Naive thymus-derived CD8-positive, alpha-beta T cell (primary cell): ENCODE measurements at regions not wholly inside any gene's neighbourhood (a gene's known extent, or its start where the extent isn't known, plus 50 kb on each side); places are given as distances from the start of the nearest gene placed in this dataset.
"Not testable (repeated sequence)": the region's sequence is repeated elsewhere in the genome, so short reads cannot be mapped to it uniquely, and the experiment has no call there.

Source experiments
- ATAC-seq, 2 donors: fragments of 150-1000 bp; cut with Tn5 transposase in 1 of 2; sonication (Bioruptor Pico), chemical (Tn5 transposase) in 1 of 2; 1 replicate in 1 of 2; 2 replicates in 1 of 2; pipeline ENCODE4 v1.10.0; 2021; ENCODE audit warnings: mild to moderate bottlenecking in 2 of 2, moderate library complexity in 2 of 2
- POLR2A ChIA-PET: fragments of 350-600 bp; sonication (Branson Sonifier 250); formaldehyde crosslinking; loops from one replicate; lab custom pipeline; 2021; ENCODE audit warnings: antibody characterized with exemption; lab: Charles Lee
- DNase-seq, 10 donors: peaks; one replicate each; pipeline versions ENCODE4 v3.0.0 to v3.0.0-alpha.2; 2020 to 2022
- H3K27ac Mint-ChIP-seq, 10 donors: one replicate each; pipeline ENCODE4 v1.8.0; 2020 to 2022; ENCODE audit warnings: mild to moderate bottlenecking in 10 of 10, mixed read lengths in 10 of 10, moderate library complexity in 4 of 10, inconsistent platforms in 1 of 10
- H3K27me3 Mint-ChIP-seq, 5 donors: one replicate each; pipeline ENCODE4 v1.8.0; 2021 to 2022; ENCODE audit warnings: mixed read lengths in 5 of 5
- H3K36me3 Mint-ChIP-seq, 3 donors: one replicate each; pipeline ENCODE4 v1.8.0; 2020 to 2022; ENCODE audit warnings: mixed read lengths in 3 of 3, mild to moderate bottlenecking in 2 of 3, inconsistent platforms in 1 of 3
- H3K4me1 Mint-ChIP-seq, 4 donors: one replicate each; pipeline ENCODE4 v1.8.0; 2021 to 2022; ENCODE audit warnings: mixed read lengths in 4 of 4
- H3K4me3 Mint-ChIP-seq, 10 donors: one replicate each; pipeline ENCODE4 v1.8.0; 2020 to 2022; ENCODE audit warnings: mild to moderate bottlenecking in 10 of 10, mixed read lengths in 10 of 10, moderate library complexity in 6 of 10, inconsistent platforms in 1 of 10
- H3K9me3 Mint-ChIP-seq, 9 donors: one replicate each; pipeline ENCODE4 v1.8.0; 2020 to 2022; ENCODE audit warnings: mixed read lengths in 9 of 9, mild to moderate bottlenecking in 3 of 9, inconsistent platforms in 1 of 9, moderate library complexity in 1 of 9

DNA sequence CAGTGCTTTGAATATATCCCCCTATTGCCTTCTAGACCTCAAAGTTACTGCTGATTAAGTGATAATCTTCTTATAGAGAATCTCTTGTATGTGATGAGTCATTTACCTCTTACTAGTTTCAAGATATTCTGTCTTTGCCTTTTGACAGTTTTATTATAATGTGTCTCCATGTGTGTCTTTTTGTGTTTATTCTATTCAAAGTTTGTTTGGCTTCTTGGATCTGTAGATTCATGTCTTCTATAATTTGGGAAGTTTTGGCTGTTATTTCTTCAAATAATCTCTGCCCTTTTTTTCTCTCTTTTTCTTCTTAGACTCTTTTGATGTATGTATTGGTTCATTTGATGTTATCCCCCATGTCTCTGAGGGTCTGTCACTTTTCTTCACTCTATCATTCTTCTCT, 915.7 kb upstream of the GRIA3 start:
- H3K4me3 Mint-ChIP-seq, result no peak overlapping the region
- H3K27me3 Mint-ChIP-seq, result peaks cover 0 to 1% (median 0%) of the 10 kb centered on the region in 5 donors
- POLR2A ChIA-PET, result no interaction called here
- ATAC-seq (no peak), DNase-seq (no peak)
- peaks cover 0 to 19% (median 2%) of the 10 kb centered on the region in 9 donors for H3K9me3 Mint-ChIP-seq
- H3K36me3 Mint-ChIP-seq, result no peaks in the 10 kb centered on the region
- no peaks in the 10 kb centered on the region for H3K4me1 Mint-ChIP-seq
- H3K27ac Mint-ChIP-seq, result no peak overlapping the region

DNA sequence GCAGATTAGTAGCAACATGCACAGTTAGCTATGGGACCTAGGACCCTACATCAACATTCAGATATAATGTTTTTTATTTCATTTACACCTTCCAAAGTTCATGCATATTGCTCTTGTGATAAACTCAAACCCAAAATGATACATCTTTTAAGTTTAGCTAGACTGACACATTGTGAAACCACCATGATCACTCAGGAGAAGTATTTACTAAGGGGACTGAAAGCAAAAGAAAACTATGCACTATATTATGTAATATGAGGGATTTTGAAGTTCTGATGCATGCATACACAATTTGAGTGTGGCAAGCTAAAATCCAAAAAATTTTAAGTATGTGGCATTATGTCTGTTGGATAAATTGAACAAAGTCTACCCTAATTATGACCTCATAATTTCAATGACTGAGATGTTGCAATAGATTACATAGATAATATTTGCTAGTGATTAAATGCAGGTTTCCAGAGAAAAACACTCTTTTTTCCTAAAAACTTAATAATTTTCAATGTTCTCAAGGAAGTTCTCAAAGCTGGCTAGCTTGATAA, 914.8 kb upstream of the GRIA3 start:
- Mint-ChIP-seq H3K4me3 (no peak overlapping the region), H3K4me1 (no peaks in the 10 kb centered on the region), H3K27me3 (peaks cover 0 to 1% (median 0%) of the 10 kb centered on the region in 5 donors), H3K36me3 (no peaks in the 10 kb centered on the region), H3K9me3 (peaks cover 0 to 19% (median 2%) of the 10 kb centered on the region in 9 donors), H3K27ac (no peak overlapping the region)
- POLR2A ChIA-PET, result no interaction called here
- ATAC-seq (no peak), DNase-seq (no peak)

DNA sequence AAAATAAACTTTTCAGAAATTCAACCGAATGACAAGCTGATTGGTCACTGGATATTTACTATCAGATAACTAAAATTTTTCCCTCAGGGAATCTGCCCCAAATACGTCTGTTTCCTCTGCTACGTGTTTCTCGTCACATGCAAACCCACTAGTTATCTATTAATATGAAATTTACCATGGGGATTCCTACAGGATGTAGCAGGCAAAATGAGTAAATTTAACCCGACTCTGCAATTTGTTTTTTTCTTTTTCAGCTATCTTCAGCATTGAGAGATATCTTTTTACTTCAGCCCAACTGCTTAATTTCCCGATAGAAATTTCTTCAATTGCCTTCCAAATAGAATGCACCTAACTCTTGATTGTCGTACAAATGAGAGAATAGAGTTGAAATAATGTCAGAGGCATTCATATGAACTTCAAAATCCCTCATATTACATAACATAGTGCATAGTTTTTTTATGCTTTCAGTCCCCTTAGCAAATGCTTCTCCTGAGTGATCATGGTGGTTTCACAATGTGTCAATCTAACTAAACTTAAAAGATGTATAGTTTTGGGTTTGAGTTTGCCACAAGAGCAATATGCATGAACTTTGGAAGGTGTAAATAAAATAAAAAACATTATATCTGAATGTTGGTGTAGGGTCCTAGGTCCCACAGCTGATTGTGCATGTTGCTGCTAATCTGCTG, 913.1 kb upstream of the GRIA3 start:
- Mint-ChIP-seq H3K27ac (no peak overlapping the region), H3K4me1 (no peaks in the 10 kb centered on the region), H3K36me3 (peaks cover 0 to 3% (median 0%) of the 10 kb centered on the region in 3 donors), H3K9me3 (peaks cover 0 to 10% (median 2%) of the 10 kb centered on the region in 9 donors), H3K4me3 (no peak overlapping the region), H3K27me3 (peaks cover 0 to 1% (median 0%) of the 10 kb centered on the region in 5 donors)
- DNase-seq (no peak), ATAC-seq (no peak)
- POLR2A ChIA-PET, result no interaction called here

DNA sequence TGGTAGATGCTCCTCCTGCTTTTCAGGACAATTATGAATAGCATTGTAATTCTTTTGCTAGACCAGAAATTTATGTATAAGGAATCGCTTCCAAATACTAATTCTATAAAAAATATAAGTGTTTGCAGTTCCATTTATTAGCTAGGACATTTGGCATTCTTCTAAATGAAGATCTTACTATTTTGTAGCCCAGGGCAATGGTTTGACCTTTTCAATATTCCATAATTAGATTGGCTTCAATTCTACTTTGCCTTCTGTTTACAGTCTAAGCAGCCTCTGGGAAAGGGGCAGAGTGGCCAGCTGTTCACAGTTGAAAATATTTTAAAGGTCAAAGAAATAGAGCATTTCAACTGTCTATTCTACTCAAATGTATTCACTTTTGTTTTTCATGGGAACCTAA, 912.1 kb upstream of the GRIA3 start:
- ATAC-seq (no peak), DNase-seq (no peak)
- POLR2A ChIA-PET, result no interaction called here
- no peak overlapping the region for H3K4me3 Mint-ChIP-seq
- H3K36me3 Mint-ChIP-seq, result peaks cover 0 to 3% (median 0%) of the 10 kb centered on the region in 3 donors
- H3K4me1 Mint-ChIP-seq, result no peaks in the 10 kb centered on the region
- H3K27ac Mint-ChIP-seq, result no peak overlapping the region
- peaks cover 0 to 1% (median 0%) of the 10 kb centered on the region in 5 donors for H3K27me3 Mint-ChIP-seq
- peaks cover 0 to 10% (median 2%) of the 10 kb centered on the region in 9 donors for H3K9me3 Mint-ChIP-seq

DNA sequence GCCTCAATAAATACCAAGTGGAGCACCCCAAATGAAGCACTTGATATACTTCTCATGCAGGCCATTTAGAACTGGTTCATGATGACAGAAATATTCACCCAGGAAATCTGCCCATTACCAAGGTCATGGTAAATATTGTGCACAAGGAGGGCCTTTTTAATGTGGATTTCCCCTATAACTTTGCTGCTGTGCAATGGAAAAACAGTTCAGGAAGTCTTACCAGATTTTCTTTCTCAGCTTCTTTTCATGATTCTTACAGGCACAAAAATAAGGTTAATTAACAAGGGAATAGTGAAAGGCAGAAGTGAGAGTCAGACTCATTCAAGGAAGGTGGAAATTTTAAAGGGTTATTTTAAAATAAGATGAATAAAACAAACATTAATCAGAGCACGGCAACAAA, 904.3 kb upstream of the GRIA3 start:
- no peaks in the 10 kb centered on the region for H3K27me3 Mint-ChIP-seq
- peaks cover 0 to 8% (median 0%) of the 10 kb centered on the region in 9 donors for H3K9me3 Mint-ChIP-seq
- ATAC-seq, result no peak
- H3K4me1 Mint-ChIP-seq, result no peaks in the 10 kb centered on the region
- POLR2A ChIA-PET, result no interaction called here
- no peak for DNase-seq
- H3K4me3 Mint-ChIP-seq, result no peak overlapping the region
- H3K36me3 Mint-ChIP-seq, result peaks cover 0 to 3% (median 0%) of the 10 kb centered on the region in 3 donors
- no peak overlapping the region for H3K27ac Mint-ChIP-seq

DNA sequence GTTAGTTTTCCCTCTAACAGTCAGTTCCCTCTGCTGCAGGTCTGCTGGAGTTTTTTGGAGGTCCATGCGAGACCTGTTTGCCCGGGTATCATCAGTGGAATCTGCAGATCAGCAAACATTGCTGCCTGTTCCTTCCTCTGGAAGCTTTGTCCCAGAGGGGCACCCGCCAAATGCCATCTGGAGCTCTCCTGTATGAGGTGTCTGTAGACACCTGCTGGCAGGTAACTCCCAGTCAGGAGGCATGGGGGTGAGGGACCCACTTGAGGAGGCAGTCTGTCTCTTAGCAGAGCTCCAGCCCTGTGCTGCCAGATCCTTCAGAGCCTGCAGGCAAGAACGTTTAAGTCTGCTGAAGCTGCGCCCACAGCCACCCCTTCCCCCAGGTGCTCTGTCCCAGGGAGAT, 884.3 kb upstream of the GRIA3 start:
- POLR2A ChIA-PET, H3K4me1 Mint-ChIP-seq, H3K27ac Mint-ChIP-seq, H3K36me3 Mint-ChIP-seq, ATAC-seq, H3K27me3 Mint-ChIP-seq, DNase-seq, H3K4me3 Mint-ChIP-seq: not testable (repeated sequence)
- peaks cover 0 to 17% (median 4%) of the 10 kb centered on the region in 9 donors for H3K9me3 Mint-ChIP-seq

DNA sequence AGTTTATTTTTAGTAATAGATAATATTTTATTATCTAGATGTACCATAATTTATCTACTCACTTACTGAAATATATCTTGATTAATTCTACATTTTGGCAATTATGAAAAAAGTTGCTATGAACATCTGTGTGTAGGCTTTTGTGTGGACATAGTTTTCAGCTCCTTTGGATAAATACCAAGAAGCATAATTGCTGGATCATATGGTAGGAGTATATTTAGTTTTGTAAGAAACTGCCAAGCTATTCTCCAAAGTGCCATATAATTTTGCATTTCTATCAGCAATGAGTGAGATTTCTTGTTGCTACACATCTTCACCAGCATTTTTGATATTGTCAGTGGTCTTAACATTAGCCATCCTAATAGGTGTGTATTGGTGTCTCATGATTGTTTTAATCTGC, 882.6 kb upstream of the GRIA3 start:
- Mint-ChIP-seq H3K4me1 (no peaks in the 10 kb centered on the region), H3K27me3 (no peaks in the 10 kb centered on the region), H3K27ac (no peak overlapping the region), H3K9me3 (peaks cover 0 to 15% (median 5%) of the 10 kb centered on the region in 9 donors), H3K36me3 (no peaks in the 10 kb centered on the region), H3K4me3 (no peak overlapping the region)
- POLR2A ChIA-PET, result no interaction called here
- no peak for ATAC-seq
- no peak for DNase-seq

DNA sequence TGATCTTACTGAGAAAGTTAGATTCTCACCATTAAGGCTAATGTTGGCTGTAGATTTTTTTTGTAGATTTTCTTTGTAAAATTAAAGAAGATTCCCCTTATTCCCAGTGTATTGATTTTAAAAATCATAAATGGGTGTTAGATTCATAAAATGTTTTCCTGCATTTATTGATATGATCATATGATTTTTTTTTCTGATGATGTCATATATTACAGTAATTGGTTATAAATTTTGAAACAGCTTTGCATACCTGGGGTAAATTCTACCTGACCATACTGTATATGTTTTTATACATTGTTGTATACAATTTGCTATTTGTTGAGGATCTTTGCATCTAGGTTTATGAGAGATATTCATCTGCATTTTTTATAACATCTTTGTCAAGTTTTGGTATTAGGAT, 880.3 kb upstream of the GRIA3 start:
- no peak for ATAC-seq
- no peak for DNase-seq
- no peaks in the 10 kb centered on the region for H3K4me1 Mint-ChIP-seq
- H3K27ac Mint-ChIP-seq, result no peak overlapping the region
- H3K27me3 Mint-ChIP-seq, result no peaks in the 10 kb centered on the region
- H3K9me3 Mint-ChIP-seq, result peaks cover 0 to 8% (median 4%) of the 10 kb centered on the region in 9 donors
- POLR2A ChIA-PET, result no interaction called here
- H3K4me3 Mint-ChIP-seq, result no peak overlapping the region
- no peaks in the 10 kb centered on the region for H3K36me3 Mint-ChIP-seq

DNA sequence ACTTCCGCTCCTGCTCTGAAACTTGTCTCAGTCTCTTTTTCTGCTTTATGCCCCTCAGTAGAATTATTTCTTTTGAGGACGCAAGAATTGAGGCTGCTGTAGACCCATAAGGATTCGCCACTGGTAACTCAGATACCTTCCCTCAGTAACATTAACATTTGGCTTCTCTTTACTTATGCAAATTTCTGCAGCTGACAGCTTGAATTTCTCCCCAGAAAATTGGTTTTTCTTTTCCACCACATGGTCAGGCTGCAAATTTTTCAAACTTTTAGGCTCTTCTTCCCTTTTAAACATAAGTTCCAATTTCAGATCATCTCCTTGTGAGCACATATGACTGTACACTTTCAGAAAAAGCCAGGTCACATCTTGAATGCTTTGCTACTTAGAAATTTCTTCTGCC, 839.3 kb upstream of the GRIA3 start:
- POLR2A ChIA-PET, result no interaction called here
- peaks cover 0 to 11% (median 1%) of the 10 kb centered on the region in 9 donors for H3K9me3 Mint-ChIP-seq
- H3K36me3 Mint-ChIP-seq, result peaks cover 0 to 6% (median 0%) of the 10 kb centered on the region in 3 donors
- H3K27ac Mint-ChIP-seq, result no peak overlapping the region
- DNase-seq, result no peak
- H3K4me3 Mint-ChIP-seq, result no peak overlapping the region
- H3K4me1 Mint-ChIP-seq, result peaks cover 0 to 2% (median 0%) of the 10 kb centered on the region in 4 donors
- no peak for ATAC-seq
- H3K27me3 Mint-ChIP-seq, result no peaks in the 10 kb centered on the region

DNA sequence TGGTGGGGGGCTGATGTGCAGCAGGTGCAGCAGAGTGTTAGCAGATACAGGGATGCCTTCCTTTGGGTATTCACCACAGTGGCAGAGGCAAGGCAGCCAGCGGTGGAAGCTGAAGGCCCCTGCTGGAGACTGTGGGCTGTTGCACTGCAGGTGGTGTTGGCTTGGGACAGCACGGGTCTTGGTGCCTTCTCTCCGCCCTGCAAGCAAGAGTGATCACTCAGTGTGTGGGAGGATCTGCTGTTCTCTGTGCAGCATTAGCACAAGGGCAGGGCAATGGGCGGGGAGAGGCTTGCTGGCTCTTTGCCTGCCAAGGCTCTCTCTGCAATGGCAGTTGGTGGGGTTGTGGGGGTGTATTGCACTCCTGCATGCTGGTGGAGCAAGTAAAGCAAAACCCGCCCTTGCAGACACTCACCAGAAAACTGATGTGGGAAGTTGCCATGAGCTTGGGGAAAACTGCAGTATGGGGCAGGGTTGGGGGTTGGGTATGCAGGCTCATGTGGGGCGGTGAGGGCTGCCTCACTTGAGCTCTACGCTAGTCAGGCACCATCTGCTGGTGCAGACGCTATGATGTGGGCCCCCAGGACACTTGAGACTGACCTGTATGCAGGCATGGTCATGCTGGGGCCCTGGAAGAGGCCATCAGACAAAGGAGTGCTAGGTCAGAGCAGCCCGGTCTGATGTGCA, 820.8 kb upstream of the GRIA3 start:
- Mint-ChIP-seq H3K4me3 (no peak overlapping the region), H3K9me3 (peaks cover 0 to 4% (median 0%) of the 10 kb centered on the region in 9 donors), H3K36me3 (no peaks in the 10 kb centered on the region), H3K27me3 (no peaks in the 10 kb centered on the region), H3K27ac (no peak overlapping the region), H3K4me1 (no peaks in the 10 kb centered on the region)
- ATAC-seq (no peak), DNase-seq (no peak)
- POLR2A ChIA-PET, result no interaction called here

DNA sequence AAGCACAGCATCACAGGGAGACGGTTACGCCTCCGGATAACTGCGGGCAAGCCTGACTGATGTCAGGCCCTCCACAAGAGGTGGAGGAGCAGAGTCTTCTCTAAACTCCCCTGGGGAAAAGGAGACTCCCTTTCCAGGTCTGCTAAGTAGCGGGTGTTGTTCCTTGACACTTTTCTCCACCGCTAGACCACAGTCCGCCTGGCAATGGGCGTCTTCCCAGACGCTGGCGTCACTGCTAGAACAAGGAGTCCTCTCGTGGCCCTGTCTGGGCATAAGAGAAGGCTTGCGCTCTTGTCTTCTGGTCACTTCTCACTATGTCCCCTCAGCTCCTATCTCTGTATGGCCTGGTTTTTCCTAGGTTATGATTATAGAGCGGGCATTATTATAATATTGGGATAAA, 808.5 kb upstream of the GRIA3 start:
- H3K36me3 Mint-ChIP-seq, H3K27ac Mint-ChIP-seq, H3K4me3 Mint-ChIP-seq, DNase-seq, POLR2A ChIA-PET, H3K9me3 Mint-ChIP-seq, H3K4me1 Mint-ChIP-seq, ATAC-seq, H3K27me3 Mint-ChIP-seq: not testable (repeated sequence)

DNA sequence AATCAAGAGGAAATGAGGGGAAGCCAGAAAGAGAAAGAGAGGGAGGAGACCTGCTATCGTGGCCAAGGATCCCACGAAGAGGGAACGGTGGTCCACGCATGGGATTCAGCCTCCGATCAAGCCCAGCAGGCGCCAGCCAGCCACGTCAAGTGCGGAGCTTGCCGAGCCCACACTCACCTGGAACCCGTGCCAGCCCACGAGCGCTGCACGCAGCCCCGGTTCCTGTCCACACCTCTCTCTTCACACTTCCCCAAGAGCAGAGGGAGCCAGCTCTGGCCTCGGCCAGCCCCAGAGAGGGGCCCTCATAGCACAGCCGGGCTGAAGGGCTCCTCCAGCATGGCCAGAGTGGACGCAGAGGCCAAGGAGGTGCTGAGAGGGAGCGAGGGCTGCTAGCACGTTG, 795.1 kb upstream of the GRIA3 start:
- no peak for ATAC-seq
- no peaks in the 10 kb centered on the region for H3K4me1 Mint-ChIP-seq
- no peak for DNase-seq
- no peaks in the 10 kb centered on the region for H3K36me3 Mint-ChIP-seq
- no peak overlapping the region for H3K4me3 Mint-ChIP-seq
- no peak overlapping the region for H3K27ac Mint-ChIP-seq
- H3K27me3 Mint-ChIP-seq, result no peaks in the 10 kb centered on the region
- POLR2A ChIA-PET, result no interaction called here
- peaks cover 0 to 11% (median under 1%) of the 10 kb centered on the region in 9 donors for H3K9me3 Mint-ChIP-seq

DNA sequence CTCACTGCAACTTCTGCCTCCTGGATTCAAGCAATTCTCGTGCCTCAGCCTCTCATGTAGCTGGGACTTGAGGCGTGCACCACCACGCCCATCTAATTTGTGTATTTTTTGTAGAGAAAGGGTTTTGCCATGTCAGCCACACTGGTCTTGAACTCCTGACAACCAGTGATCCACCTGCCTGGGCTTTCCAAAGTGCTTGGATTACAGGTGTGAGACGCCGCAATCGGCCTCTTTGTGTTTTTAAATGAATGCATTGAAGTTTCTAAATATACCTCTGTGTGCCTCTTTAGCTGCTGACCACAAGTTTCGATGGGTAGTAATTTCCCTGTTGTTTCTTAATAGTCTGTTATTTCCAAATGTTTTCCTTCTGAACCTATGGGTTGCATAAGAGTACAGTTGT, 765.3 kb upstream of the GRIA3 start:
- no peak overlapping the region for H3K27ac Mint-ChIP-seq
- no peaks in the 10 kb centered on the region for H3K27me3 Mint-ChIP-seq
- H3K36me3 Mint-ChIP-seq, result no peaks in the 10 kb centered on the region
- POLR2A ChIA-PET, result no interaction called here
- no peak for DNase-seq
- no peak overlapping the region for H3K4me3 Mint-ChIP-seq
- no peak for ATAC-seq
- H3K9me3 Mint-ChIP-seq, result peaks cover 0 to 2% (median 0%) of the 10 kb centered on the region in 9 donors
- H3K4me1 Mint-ChIP-seq, result no peaks in the 10 kb centered on the region
